Smooth muscle cell of the brain vasculature (primary cell): ENCODE measurements at regions not wholly inside any gene's neighbourhood (a gene's known extent, or its start where the extent isn't known, plus 50 kb on each side); places are given as distances from the start of the nearest gene placed in this dataset.
"Not testable (repeated sequence)": the region's sequence is repeated elsewhere in the genome, so short reads cannot be mapped to it uniquely, and the experiment has no call there.

Source experiments
- DNase-seq: peaks from one replicate; pipeline ENCODE4 v3.0.0-alpha.2; 2012; ENCODE audit warnings: low read depth, low spot score

DNA sequence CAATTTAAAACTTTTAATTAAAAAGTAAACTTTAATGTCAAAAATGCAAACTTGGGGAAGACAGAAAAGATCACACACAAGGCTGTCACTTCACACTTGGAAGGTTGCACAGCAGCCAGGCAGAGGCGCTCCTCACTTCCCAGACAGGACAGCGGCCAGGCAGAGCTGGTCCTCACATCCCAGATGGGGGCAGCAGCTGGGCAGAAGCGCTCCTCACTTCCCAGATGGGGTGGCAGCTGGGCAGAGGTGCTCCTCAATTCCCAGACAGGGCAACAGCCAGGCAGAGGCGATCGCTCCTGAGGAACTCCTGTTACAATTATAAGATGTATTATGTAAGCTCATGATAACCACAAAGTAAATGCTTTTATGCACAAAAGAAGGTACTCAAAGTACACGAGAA lies 1181.1 kb downstream of the SLITRK5 start:
- not testable (repeated sequence) for DNase-seq

DNA sequence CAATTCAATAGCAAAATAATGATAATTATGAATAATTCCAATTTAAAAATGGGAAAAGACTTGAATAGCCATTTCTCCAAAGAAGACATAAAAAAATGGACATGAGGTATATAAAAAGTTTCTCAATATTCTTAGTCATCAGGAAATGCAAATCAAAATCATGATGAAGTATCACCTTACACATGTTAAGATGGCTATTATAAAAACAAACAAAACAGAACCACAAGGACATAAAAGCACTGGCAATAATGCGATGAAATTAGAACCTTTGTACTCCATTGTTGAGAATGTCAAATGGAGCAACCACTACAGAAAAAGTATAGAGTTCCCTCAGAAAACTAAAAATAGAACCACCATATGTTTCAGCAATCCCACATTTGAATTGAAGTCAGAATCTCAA lies 1186.1 kb downstream of the SLITRK5 start:
- no peak for DNase-seq

DNA sequence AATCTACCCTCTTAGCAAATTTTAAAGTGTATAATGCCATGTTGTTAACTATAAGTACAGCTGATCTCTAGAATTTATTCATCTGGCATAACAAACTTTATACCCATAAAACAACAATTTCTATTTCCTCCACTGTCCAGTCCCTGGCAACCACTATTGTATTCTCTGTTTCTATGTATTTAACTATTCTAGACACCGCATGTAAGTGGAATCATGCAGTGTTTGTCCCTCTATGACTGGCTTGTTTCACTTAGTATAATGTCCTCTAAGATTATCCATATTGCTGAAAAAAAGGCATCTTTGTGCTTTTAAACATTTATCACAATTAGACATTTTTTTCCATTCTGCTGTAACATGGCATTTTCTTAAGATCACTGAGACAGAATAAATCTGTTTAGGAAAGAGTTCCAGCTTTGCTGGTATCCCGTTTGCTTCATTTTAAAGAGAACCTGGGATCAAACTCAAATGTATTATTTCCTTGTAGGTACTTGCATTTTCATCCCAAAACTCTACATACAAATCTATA lies 1191.0 kb downstream of the SLITRK5 start:
- no peak for DNase-seq

DNA sequence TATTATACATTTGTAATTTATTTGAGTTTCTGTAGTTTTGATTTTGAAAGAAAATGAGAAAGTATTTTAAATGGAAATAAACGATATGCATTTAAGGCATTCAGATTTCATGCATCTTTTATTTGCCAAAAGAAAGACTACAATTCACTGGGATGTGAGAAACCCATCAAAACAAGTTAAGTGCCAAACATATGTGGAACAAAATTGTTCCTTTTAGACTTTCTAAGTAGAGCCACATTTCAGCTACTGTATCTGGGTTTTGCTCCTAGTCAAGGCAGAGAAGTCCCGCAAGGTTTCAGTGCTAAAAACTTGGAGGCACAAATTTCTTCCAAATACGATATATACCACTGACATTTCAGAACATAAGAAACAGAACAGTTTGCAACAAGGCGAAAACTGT lies 1191.9 kb downstream of the SLITRK5 start:
- no peak for DNase-seq

DNA sequence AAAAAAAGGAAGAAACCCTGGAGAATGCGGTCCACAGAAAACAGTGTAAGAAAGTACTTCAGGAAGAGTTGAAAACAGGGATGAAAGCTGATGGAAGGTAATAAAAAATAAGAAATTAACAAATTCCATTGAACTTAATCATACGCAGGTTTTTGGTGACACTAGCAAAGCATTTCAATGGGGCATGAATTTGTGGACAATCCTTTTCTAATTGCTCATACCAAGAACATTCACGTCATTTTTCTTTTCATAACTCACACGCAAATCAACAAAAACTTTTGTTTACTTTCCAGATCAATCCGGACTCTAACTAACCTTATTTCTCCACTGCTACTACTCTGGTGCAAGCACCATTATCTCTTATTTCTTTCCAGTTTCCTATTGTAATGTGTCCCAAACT lies 1195.0 kb downstream of the SLITRK5 start:
- no peak for DNase-seq

DNA sequence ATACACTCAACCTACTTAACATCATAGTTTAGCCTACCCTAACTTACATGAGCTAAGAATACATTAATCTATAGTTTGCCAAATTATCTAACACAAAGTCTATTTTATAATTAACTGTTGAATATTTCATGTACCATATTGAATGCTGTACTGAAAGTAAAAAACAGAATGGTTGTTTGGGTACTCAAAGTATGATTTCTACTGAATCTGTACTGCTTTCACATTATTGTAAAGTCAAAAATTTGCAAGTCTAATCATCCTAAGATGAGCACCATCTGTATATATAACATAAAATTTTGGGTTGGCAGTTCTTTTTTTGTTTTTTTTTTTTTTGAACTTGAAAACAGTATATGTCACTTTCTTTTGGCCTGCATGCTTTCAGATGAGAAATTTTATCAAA lies 1212.6 kb downstream of the SLITRK5 start:
- DNase-seq = no peak

DNA sequence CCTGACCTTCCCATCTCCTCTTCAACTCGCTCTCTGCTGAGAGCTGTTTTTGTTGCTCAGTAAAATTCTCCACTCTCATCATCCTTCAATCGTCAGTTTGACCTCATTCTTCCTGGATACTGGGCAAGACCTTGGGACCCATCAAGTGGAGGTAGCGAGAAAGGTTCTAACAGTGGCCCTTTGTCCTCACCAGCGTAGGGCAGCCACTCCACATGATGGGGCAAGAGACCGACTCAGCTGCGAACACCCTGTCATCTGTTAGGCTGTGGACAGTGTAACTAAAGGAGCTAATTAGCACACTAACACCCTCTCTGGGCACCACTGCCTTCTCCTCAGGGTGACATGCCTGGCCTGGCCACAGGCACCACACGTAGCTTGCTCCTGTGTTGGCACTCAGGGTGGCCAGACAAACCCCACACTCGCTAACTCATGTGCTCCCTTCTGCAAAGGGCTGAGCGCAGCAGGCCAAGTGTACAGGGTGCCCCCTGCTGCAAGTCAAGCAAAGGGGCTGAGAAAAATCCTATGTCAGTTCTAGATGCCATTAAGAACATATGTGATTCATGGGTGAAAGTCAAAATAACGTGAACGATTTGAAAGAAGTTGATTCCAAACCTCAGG lies 1216.0 kb downstream of the SLITRK5 start:
- no peak for DNase-seq

DNA sequence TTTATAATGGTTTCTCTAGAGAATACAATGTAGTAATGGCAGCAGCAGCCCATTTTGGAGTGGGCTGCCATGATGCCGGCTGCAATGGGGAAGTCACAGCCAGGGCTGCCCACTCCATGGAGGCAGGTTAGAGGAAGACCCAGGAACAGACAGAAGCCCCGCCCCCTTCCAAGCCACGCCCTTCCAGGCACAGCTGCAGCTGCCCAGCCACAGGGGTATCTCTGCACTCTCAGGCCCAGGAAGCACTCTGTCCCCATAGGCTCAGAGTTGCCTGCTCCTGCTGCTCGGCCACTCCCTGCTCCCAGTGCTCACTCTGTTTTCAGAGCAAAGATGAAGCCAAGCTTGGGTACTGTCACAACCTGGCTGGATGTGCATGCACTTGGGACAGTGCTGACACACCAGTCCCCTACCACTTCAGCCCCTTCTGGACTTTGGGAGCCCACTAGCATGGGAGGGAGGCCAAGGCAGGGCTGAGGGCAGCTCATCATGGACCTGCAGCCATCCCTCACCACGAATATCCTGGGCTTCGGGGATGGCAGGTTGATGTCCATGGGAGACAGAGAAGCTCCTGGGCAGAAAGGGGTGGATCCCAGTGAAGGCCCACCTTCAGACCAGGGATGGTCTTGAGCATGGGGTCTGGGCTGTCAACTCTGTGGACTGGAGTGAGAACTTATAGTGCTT lies 1224.2 kb downstream of the SLITRK5 start:
- DNase-seq = no peak

DNA sequence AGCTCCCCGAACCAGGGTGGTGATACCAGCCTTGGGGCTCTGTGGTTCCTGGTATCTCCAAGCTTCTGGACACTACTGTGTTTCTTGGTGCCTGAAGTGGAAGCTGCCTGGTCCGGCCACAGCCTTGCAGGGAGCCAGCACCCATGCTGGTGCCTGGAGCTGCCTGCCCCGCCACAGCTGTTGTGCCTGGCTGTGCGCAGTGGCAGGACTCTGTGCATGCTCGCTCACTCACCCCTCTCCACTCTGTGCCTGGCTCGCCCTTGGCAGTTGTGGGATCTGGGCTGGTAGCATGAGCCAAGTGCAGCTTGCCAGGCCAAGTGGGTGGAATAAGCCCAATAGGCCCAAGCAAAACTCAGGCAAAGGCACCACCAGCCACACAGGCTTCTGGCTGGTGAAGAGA lies 1225.3 kb downstream of the SLITRK5 start:
- no peak for DNase-seq

DNA sequence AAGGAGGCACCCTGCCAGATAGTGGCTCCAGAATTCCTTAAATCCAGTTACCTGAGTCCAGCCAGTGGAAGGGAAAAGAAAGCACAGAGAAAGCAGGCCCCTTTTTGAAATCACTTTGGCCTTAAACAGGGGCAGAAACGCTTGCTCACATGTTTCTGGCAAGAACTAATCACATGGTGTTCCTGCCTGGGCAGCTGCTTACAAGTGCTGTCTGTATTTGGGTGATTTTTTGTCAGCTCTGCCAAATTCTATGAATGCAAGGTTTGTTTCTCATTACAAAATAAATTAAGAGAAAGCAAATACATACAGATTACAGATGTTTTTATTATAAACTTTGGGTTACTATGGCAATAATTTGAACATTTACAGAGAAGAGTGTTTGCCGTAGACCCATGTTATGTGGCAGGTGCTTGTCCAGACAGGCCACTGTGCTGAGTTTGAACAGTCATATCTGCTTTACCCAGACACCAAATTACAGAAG lies 1237.8 kb downstream of the SLITRK5 start:
- no peak for DNase-seq

DNA sequence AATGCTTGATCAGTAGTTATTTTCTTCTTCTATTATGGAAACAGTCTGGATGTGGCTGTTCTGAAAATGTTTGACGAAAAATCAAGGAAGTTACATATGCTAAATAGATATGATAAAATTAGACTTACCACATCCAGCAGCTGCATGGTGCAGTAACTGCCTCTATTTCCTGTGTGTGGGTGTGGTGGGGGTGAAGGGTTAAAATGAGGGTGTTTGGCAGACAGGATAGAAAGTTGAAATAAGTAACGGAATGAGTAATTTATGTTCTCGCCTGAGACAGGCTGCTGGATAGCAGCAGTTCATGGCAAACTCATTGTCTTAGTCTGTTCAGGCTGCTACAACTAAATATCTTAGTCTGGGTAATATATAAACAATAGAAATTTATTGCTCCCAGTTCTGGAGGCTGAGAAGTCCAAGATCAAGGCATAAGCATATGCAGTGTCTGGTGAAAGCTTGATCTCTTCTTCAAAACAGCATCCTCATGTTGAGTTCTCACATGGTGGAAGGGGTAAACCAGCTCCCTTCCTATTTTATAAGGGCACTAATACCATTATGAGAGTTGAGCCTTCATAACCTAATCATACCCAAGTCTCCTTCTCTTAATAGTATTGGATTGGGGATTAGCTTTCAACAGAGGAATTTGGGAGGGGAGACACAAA lies 1248.9 kb downstream of the SLITRK5 start:
- no peak for DNase-seq

DNA sequence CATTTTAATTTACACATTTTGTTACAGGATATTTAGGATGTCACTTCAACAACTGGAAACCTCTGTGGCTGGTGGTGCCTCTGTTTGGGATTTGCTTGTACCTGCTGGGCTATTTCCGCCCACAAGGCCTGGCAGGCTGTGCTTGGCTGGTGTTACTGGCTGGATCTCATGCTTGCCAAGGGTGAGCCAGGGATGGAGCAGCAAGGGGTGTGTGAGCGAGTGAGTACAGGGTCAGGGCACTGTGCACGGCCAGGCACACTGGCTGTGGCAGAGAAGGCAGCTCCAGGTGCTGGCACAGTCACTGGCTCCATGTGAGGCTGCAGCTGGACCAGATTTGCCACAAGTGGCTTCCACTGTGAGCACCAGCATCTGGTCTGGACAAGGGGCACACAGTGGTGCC lies 1254.8 kb downstream of the SLITRK5 start:
- no peak for DNase-seq

DNA sequence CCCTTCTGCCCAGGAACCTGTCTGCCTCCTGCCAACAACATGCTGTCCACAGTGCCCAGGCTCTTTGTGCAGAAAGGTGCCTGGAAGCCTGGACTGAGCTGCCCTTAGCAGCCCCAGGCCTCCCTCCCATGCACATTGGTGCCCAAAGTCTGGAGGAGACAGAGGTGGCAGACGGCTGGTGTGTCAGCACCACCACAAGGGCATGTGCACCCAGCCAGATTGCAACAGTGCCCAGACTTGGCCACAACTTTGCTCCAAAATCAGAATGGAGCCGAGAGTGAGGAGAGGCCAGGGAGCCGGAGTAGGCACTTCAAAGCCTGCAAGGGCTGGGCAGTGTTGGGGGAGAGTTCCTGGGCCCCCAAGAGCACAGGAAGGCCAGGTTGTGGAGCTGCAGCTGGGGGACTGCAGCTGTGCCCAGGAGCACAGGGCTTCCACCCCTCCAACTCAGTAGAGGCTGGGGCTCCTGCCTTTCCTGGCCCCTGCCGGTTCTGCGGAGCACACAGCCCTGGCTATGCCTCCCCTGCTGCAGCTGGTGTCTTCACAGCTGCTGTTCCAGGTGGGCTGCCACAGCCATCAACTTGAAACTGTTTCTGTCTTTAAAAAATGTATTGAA lies 1255.8 kb downstream of the SLITRK5 start:
- DNase-seq = no peak

DNA sequence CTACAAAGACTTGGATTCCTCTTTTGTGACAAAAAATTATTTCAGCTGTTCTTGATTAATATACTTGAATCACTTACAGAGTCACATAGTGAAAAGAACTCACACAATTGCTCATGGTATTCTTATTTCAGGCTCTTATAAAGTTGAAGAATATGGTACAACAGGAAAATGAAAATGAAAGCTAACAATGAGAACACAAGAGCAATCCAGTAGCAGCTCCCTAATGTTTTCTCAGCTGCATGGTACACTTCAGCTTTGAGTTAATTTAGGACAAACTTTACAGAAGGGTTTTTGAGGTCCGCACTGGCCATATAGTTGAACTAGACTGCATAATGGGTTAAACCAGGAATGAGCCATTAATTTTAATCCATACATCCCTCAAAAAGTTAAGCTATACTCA lies 1261.8 kb downstream of the SLITRK5 start:
- peak; percentile 1 for DNase-seq

DNA sequence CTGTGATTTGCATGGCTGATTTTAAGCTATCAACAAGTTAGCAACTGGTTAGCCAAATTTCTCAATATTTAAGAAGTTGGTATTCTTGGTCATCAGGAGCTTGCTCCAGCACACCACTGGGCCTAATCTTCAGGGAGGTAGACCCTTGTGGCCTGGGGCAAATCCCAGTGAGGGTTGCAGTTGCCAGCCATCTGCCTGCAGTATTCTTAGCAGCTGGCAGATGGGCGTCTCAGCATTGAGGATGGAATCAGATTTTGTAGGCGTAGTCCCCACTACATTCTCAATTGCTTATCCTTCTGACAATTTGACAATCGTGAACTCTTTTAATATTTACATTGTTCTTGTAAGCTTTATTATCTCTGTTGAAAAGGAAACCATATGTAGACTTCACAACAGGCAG lies 1266.2 kb downstream of the SLITRK5 start:
- DNase-seq = no peak

DNA sequence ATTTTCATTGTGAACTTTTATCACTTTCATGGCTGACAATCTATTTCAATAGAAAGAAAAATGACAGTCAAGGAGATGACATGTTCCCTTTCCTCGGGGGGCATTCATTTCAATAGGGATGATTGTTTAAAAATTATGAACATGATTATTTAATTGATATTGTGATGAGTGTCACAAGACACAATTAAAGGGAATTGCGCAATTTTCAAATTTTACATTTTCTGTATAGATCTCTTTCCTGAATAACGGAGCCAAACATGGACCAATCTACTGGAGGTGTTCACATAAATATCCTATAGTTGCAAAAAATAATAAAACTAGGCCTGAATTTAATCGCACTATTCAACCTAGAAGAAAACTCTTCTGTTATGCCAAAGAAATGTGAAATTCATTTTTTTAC lies 1274.6 kb downstream of the SLITRK5 start:
- no peak for DNase-seq

DNA sequence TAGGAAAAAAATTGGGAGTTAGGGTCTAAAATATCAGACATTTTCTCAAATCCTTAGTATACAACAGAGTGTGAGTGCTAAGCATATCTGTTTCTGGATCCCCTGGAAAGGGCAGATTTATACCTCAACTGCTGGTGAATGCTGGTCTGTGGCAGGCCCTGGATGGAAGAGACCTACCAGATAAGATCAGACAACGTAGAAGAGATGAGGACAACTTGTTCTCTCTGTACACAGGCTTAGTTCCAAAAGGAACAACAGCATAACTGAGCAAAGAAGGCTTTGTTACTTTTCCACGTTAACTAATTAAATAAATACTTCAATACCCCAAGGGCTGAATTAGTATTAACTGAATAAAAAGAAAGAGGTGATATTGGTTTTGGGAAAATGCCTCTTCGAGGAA lies 1277.3 kb downstream of the SLITRK5 start:
- no peak for DNase-seq

DNA sequence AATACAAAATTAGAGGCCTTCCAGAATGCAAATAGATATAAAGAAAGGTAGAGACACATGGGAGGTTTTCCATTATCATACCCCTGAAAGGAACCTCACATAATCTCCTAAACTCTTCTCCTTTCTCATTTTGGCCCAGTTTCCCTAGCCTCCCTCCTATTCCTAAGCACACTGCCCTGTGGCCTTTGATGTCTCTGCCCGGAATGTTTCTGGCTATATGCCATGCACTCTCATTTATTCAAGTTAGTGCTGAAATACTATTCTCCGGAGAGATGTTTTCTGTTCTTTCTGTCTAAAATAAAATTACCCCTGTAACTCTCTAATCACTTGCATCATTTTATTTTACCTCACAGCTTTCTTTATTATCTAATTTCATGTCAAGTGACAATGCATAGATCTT lies 1287.7 kb downstream of the SLITRK5 start:
- peak; percentile 2 for DNase-seq

DNA sequence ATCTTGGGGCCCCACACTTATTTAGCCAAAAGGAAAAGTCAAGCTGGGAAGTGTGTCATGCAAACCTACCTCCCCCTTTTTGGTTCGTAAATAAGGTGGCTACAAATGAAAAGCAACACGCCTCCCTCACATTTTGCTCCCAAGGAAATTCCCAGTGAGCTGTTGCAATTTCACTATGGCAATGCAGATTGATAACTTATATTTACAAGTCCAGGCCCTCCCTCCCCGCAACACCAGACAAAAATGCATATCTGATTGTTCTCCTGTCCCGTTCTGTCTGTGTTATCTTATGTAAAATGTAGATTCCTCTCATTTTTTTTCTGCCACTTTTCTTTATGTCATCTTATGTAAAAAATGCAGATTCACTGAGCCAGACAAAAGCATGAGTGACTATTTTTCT lies 1305.3 kb downstream of the SLITRK5 start:
- no peak for DNase-seq

DNA sequence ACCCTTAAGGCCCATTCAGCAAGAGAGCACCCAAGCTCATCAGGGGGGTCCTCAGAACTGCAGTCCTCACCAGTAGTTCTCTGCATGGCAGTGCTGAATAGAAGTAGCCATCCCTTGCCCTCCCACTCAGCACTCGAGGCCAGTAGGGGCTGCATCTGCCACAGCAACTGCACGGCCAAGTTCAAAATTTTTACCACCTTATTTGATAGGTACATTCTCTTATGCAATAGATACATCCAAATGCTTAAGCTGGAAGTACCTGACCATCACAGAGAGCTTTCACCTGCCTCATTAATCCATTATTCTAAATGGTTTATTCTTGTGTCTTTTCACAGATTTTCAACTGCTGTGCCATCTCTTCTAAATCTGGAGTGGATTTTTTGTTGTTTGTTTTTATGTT lies 1307.4 kb downstream of the SLITRK5 start:
- no peak for DNase-seq

DNA sequence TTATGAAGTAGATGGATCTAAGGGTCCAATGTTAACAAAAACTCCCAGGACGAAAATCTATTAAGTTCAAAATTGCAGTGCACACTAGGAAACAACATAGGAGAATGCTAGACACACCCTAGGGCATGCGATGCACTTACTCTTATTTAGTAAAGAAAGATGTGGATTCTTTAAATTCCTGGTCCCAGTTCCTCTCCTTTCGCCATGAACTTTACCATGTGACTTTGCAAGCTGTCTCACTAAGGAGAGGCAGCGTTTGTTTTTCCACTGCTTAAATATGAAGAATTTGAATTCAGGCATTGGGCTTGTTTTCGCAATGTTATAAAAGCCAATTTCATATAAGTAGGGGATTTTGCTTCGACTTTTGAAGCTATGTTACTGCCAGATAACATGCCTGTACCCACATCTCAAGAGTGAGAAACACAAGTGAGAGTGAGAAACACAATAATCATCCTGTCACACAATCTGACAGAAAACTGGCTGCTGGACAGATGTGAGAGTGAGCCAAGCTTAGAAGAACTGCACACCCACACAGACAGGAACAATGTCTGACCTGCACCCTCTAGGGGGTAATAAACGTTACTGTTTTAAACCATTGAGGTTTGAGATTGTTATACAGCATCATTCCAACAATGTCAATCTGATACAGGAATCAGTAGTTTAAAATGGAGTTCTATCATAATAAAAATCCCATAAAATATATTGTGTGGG lies 1308.4 kb downstream of the SLITRK5 start:
- DNase-seq = no peak

DNA sequence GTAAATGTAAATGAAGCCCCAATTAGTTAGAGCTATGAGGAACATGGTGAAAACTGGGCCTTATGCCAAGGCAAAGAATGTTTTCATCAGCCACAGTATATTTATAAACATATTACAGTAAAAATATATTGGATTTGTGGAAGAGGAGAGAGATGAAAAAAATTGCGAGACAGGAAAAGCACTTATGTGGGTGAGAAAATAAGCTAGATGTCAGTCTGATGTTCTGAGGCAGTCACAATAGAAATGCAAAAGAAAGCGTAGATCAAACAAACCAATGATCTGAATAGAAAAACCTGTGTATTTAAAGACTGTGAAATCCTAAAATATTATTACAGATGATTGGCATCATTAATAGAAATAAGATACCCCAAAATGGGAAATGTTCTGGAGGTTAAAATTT lies 1332.5 kb downstream of the SLITRK5 start:
- DNase-seq = no peak
